GM12892 (cell line): ENCODE measurements at regions not wholly inside any gene's neighbourhood (a gene's known extent, or its start where the extent isn't known, plus 50 kb on each side); places are given as distances from the start of the nearest gene placed in this dataset.

Experiments
- POLR2A ChIP-seq: IDR thresholded peaks from 2 replicates; pipeline ENCODE4 v1.6.1; 2011; ENCODE audit warnings: low read depth, low read length, control low read depth
- POLR2AphosphoS5 ChIP-seq: IDR thresholded peaks from 2 replicates; pipeline ENCODE4 v1.6.1; 2011; ENCODE audit warnings: low read depth, low read length, control low read depth

- TF ChIP-seq POLR2AphosphoS5 (no peak), POLR2A (no peak)
Observed at GRCh38 chr4:10344824-10345223, 112.4 kb downstream of the ZNF518B start.
